ENCODE measurements at regions not wholly inside any gene's neighbourhood (a gene's known extent, or its start where the extent isn't known, plus 50 kb on each side); places are given as distances from the start of the nearest gene placed in this dataset.

GRCh38 chr7:106767078-106767477 lies 98.0 kb upstream of the PIK3CG start:
- H2BK15ac ChIP-seq (ENCODE audit: low read depth, low read length), result no peak overlapping the region
- H3K79me2 ChIP-seq (ENCODE audit: insufficient read depth, low read length), result no peaks in the 10 kb centered on the region
- no peaks in the 10 kb centered on the region for H3K36me3 Mint-ChIP-seq (ENCODE audit: insufficient read depth in 1 of 3, low read depth in 3 of 3)
- no peak overlapping the region for H3K23ac ChIP-seq (ENCODE audit: insufficient read length, low read depth, low read length)
- no peaks in the 10 kb centered on the region; the same call in 1 of the 2 replicates for H3K27me3 Mint-ChIP-seq (ENCODE audit: low read depth)
- H3K4me3 Mint-ChIP-seq, result no peak overlapping the region
- no peak overlapping the region for H3K56ac ChIP-seq (ENCODE audit: insufficient read length, low read depth, low read length)
- no peak overlapping the region for H2BK5ac ChIP-seq (ENCODE audit: insufficient read length, low read length)
- no peaks in the 10 kb centered on the region for H3K9me3 Mint-ChIP-seq
- H3K27ac Mint-ChIP-seq, result no peak overlapping the region; a peak in 1 of 7 replicates
- H3K4me1 ChIP-seq (ENCODE audit: insufficient read depth, low read length), result no peaks in the 10 kb centered on the region
- TF ChIP-seq, protein P1, sequence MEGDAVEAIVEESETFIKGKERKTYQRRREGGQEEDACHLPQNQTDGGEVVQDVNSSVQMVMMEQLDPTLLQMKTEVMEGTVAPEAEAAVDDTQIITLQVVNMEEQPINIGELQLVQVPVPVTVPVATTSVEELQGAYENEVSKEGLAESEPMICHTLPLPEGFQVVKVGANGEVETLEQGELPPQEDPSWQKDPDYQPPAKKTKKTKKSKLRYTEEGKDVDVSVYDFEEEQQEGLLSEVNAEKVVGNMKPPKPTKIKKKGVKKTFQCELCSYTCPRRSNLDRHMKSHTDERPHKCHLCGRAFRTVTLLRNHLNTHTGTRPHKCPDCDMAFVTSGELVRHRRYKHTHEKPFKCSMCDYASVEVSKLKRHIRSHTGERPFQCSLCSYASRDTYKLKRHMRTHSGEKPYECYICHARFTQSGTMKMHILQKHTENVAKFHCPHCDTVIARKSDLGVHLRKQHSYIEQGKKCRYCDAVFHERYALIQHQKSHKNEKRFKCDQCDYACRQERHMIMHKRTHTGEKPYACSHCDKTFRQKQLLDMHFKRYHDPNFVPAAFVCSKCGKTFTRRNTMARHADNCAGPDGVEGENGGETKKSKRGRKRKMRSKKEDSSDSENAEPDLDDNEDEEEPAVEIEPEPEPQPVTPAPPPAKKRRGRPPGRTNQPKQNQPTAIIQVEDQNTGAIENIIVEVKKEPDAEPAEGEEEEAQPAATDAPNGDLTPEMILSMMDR (conservative IDR thresholded peaks at IDR 0.05), result no peak
- no peak overlapping the region for H2BK120ac ChIP-seq (ENCODE audit: low read depth, low read length, poor library complexity, severe bottlenecking)
- H2AK5ac ChIP-seq (ENCODE audit: insufficient read length, low read length), result no peak overlapping the region
- H4K91ac ChIP-seq (ENCODE audit: insufficient read length, low read depth, low read length), result no peak overlapping the region
- H4K8ac ChIP-seq (replicated peaks; ENCODE audit: insufficient read length, low read depth, low read length), result no peak overlapping the region
- no peaks in the 10 kb centered on the region for H3K27me3 ChIP-seq (ENCODE audit: insufficient read depth, low read length)
- H3T11ph ChIP-seq (ENCODE audit: low read length), result no peak overlapping the region
- no peaks in the 10 kb centered on the region for H4K20me1 ChIP-seq (ENCODE audit: control insufficient read depth, insufficient read depth, insufficient read length)
- no peak overlapping the region for H2AFZ ChIP-seq (ENCODE audit: low read length)
- no peak overlapping the region for H3K9ac ChIP-seq (ENCODE audit: extremely low read depth, insufficient read length, low read length)
- no peaks in the 10 kb centered on the region for H3K23me2 ChIP-seq (ENCODE audit: insufficient read length, low read depth, low read length, poor library complexity, severe bottlenecking)
- no peak overlapping the region for H2BK20ac ChIP-seq (ENCODE audit: low read depth, low read length, poor library complexity, severe bottlenecking)
- no peak overlapping the region for H3K14ac ChIP-seq (ENCODE audit: insufficient read depth, low read length)
- no peaks in the 10 kb centered on the region for H3K79me1 ChIP-seq (ENCODE audit: insufficient read depth, low read depth, low read length, poor library complexity, severe bottlenecking)
- no peak overlapping the region for H3K27ac ChIP-seq (ENCODE audit: insufficient read length, low read depth, low read length)
- no peak overlapping the region for H3K18ac ChIP-seq (ENCODE audit: insufficient read length, low read depth, low read length)
- no peaks in the 10 kb centered on the region for H3K9me3 ChIP-seq (ENCODE audit: control insufficient read depth, low read depth, low read length)
- no peak overlapping the region for H4K5ac ChIP-seq (ENCODE audit: insufficient read length, low read depth, low read length)
- no CpG with 5 or more reads among the region's 3 CpGs for WGBS (ENCODE audit: extremely low coverage, insufficient read length, low lambda C conversion rate)
- H2BK12ac ChIP-seq (ENCODE audit: insufficient read length, low read depth, low read length), result no peak overlapping the region
- H3K4ac ChIP-seq (ENCODE audit: low read depth, low read length), result no peak overlapping the region
- DNase-seq, result no peak
- no peaks in the 10 kb centered on the region for H3K4me1 Mint-ChIP-seq
- no peak overlapping the region for H3K4me2 ChIP-seq (ENCODE audit: insufficient read depth, insufficient read length, low read length)
